Activated effector memory CD4-positive, alpha-beta T cell treated with anti-CD3 and anti-CD28 coated beads, Interleukin-2, amount 50 U/mL, for 16 hours (primary cell): ENCODE measurements at regions not wholly inside any gene's neighbourhood (a gene's known extent, or its start where the extent isn't known, plus 50 kb on each side); places are given as distances from the start of the nearest gene placed in this dataset.
"Not testable (repeated sequence)": the region's sequence is repeated elsewhere in the genome, so short reads cannot be mapped to it uniquely, and the experiment has no call there.

ENCODE experiments used
- DNase-seq: peaks from one replicate; pipeline ENCODE4 v3.0.0-alpha.2; 2020

DNA sequence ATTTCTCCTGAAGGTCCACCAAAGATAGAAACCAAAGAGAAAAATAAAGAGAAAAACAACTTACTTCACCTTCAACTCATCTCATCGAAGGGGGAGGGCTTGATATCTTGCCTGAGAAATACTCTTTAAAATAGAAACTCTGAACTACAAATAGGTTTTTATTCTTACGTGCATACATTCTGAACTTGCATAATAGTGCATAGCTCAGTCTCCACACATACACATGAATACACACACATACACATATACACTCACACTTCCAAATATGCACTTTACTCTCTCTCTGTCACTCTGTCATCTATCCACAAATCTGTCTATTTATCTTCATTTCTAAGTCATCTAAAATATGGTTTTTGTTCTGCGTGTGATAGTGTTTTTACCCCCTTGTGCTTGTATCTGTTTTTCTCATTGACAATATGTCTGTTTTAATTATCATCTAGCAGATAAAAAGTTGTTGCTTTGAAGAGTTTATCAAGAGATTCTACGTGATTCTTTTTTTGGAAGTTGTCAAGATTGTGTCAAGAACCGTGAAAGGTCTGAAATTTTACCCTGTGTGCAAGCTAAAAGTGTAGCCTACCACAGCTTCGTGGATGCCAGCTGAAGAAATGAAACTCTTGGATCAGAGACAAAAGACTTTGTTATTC is 468.8 kb downstream of the EPM2A start:
- DNase-seq = no peak

DNA sequence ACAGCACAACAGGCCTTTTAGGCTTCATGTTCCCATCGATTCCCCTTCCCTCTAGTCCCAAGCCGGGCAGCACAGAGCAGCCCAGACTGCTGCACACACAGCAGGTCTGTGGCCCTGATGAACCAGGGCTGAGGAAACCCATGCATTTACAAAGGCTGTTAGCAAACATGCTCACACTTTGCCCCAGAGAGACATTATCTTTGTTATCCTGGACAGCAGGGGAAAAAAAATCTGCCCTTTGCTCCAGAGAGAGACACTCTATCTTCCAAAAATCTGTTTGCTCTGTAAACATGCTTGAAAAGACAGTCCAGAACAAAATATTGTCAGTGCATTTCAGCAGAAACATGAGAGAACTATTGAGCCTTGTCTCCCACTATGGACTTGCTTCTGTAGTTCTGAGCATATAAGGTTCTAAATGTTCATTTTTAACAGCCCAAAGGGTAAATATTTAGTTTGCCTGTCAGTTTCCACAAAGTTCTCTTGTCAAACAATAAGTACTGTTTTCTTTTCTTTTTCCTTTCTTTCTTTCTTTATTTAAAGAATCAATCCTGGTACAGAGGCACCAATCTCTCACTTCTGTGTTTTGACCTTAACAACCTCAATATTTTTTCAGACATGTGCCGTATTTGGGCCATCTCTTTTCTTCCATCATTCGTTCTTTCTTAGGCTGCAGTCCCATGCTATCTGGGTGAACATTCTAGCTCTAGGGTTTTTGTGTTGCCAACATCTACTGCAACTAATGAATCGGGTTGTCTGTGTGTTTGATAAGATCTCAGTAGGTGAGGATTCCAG is 468.0 kb downstream of the EPM2A start:
- no peak for DNase-seq

- no peak for DNase-seq
Measured at GRCh38 chr6:145270464-145270863, 464.9 kb downstream of the EPM2A start.

DNA sequence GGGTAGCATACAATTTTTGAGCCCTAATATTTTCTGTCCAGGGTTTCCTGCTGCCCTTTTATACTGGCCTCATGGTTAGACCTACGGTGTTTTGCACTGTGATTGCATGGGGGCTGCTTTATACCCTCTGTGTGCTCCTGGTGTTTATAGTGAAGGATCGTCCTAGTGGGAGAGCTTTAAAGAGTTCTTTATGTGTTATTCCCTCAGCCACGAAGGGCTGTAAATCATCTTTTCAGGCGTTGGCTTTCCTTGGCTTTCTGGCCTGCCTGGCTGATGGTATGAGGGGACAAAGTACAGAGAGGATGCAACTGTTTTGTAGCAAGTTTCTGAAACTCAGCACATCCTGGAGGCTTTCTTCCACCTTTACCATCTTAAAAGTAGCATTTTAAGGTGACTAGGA is 464.3 kb downstream of the EPM2A start:
- DNase-seq = no peak

DNA sequence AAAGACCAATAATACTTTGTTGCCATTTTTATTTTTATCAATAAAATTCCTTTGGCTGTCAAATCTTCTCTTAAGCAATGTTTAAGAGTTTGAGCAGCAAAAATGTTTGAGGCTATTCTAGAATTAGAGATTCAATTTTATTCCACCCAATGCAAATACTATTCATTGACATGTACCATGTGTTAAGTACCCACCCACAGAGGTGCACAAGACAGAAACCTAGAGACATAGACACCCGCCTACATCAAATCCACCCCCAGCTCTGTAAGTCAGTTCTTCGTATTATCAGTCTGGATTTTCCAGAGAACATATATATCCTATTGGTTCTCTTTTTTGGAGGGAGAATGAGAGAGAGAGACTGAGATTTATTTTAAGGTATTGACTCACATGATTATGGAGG is 463.7 kb downstream of the EPM2A start:
- DNase-seq = no peak

GRCh38 chr6:145272246-145272645 is 463.1 kb downstream of the EPM2A start:
- no peak for DNase-seq

DNA sequence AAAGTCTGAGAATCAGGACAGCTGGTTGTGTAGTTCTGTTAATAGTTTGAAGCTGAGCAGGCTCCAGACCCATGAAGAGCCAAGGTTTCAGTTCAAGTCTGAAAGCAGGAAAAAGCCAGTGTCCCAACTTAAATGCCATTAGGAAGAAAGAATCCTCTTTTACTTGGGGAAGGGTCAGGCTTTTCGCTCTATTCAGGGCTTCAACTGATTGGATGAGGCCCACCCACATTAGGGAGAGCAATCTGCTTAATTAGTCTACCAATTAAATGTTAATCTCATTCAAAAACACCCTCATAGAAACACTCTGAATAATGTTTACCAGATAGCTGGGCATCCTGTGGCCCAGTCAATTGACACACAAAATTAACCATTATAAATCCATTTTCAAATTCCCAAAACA is 462.2 kb downstream of the EPM2A start:
- no peak for DNase-seq

- no peak for DNase-seq
Measured at GRCh38 chr6:145274083-145274482, 461.2 kb downstream of the EPM2A start.

DNA sequence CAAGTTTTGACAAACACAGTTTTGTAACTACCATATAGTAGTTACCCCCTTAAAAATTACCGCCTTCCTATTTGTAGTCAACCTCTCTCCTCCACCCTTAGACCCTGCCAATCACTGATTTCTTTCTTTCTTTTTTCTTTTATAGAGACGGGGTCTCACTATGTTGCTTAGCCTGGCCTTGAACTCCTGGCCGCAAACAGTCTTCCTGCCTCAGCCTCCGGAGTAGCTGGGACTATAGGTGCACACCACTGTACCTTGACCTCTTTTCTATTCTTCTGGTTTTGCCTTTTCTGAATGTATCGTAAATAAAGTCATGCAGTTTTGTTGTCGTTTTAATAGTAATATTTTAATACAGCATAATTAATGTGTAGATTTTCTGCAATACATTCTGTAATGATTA is 460.3 kb downstream of the EPM2A start:
- no peak for DNase-seq

DNA sequence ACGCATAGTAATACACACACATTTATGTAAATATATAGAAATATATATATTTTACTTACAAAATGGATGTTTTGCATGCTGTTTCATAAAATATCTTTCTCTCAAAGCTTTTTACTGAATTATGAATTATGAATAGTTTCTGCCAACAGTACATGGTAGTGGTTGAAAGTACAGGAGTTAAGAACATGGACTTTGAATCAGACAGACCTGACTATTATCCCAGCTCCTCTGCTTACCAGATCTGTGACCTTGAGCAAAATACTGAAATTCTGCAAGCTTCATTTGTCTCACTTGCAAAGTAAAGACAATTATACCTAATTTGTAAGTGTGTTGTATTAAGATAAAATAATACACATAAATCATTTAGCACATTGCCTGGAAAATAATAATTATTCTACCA is 459.5 kb downstream of the EPM2A start:
- no peak for DNase-seq

- DNase-seq = no peak
Measured at GRCh38 chr6:145276756-145277155, 458.6 kb downstream of the EPM2A start.

DNA sequence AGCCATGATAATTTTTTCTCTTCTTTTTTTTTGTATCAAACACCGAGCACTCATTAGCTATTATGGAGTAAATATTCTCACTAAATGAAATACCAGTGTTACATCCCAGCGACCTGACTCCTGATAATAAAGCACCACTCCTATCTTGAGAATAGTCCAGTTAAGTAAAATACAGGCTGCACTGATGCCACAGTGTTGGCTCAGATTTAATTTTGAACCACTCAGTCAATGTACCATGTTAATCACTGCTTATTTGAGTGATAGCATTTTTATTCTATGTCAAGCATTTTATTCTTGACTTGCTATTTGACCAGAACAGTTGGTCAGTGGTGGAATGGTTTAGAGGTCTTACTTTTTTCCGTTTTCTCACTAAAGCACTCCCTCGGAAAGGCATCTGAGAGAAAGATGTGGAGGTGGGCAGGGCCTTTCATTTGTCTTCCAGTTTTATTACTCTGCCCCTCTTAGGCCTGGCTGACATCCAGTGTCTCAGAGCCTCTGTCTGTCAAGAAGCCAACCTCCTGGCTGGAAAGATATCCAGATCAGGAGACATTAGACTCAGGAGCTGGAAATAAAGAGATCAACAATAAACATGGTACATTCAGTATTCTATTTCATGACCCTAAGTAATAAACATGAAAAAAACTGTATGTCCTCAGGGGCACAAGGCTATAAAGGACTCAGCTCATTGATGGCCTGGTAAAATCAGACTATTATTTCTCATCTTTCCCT is 457.8 kb downstream of the EPM2A start:
- DNase-seq = no peak

GRCh38 chr6:145278163-145278807 is 457.0 kb downstream of the EPM2A start:
- no peak for DNase-seq

DNA sequence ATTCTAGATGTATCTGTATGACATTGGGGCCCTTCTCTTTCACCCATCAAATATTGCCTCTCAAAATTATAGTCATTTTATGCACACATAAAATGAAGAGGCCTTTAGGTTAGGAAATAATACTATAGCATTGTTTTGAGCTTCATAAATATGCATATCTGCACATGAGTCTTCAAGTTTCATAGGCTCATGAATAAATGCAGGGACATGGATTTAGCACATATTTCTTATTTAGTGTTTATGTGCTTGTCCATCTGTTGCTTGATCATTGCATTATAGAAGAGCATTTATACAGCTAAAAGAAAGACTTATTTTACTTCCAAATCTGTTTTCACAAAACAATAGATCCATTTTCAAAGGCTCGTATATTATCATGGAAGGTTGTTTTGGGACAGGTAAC is 455.8 kb downstream of the EPM2A start:
- DNase-seq = no peak

GRCh38 chr6:145279993-145280392 is 455.3 kb downstream of the EPM2A start:
- no peak for DNase-seq

- DNase-seq = not testable (repeated sequence)
Measured at GRCh38 chr6:145283209-145283608, 452.1 kb downstream of the EPM2A start.

DNA sequence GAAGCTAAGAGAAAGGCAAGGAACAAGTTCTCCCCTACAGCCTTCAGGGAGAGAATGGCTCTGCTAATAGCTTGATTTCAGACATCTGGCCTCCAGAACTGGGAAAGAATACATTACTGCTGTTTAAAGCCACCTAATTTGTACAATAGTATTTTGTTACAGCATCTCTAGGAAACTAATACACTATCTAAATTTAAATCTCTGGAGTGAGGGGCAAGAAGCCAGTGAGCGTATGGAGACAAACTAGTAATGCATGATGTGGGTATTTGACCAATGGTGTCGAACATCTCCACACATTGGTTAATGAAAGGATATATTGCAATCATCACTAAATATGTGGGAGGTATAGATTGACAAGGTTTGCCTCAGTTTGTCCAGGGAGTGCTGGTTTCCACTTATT is 451.5 kb downstream of the EPM2A start:
- no peak for DNase-seq

- no peak for DNase-seq
Measured at GRCh38 chr6:145286916-145287315, 448.4 kb downstream of the EPM2A start.

- DNase-seq = no peak
Measured at GRCh38 chr6:145289573-145289972, 445.7 kb downstream of the EPM2A start.

- no peak for DNase-seq
Measured at GRCh38 chr6:145290122-145290521, 445.2 kb downstream of the EPM2A start.

- no peak for DNase-seq
Measured at GRCh38 chr6:145292066-145292465, 443.3 kb downstream of the EPM2A start.

DNA sequence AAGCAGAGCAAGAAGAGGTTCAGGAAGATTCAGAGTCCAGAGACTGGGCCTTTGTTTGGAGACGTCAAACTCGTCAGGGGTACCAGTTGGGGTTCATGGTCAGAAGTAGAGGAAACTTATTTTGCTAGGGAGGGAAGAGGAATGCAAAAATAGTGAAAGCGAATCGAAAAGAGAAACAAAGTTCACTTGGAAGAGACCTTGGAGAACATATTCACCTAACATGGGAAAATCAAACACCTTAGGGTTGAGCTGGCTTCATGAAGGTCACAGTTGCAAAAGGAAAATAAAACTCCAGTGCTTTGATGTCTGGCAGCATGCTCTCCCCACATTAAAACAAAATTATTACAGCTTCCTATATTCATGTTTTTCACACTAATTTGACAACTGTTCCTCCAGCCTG is 440.4 kb downstream of the EPM2A start:
- no peak for DNase-seq

GRCh38 chr6:145295746-145296145 is 439.6 kb downstream of the EPM2A start:
- DNase-seq = no peak

GRCh38 chr6:145305670-145306069 is 429.6 kb downstream of the EPM2A start:
- no peak for DNase-seq
